Daoy (cell line): ENCODE measurements at regions not wholly inside any gene's neighbourhood (a gene's known extent, or its start where the extent isn't known, plus 50 kb on each side); places are given as distances from the start of the nearest gene placed in this dataset.
A peak's percentile ranks its signal among the peaks of the same experiment; 100 is the strongest.
"Not testable (repeated sequence)": the region's sequence is repeated elsewhere in the genome, so short reads cannot be mapped to it uniquely, and the experiment has no call there.

Source experiments
- DNase-seq: peaks from one replicate; pipeline ENCODE4 v3.0.0-alpha.2; 2015; ENCODE audit warnings: low read depth

DNA sequence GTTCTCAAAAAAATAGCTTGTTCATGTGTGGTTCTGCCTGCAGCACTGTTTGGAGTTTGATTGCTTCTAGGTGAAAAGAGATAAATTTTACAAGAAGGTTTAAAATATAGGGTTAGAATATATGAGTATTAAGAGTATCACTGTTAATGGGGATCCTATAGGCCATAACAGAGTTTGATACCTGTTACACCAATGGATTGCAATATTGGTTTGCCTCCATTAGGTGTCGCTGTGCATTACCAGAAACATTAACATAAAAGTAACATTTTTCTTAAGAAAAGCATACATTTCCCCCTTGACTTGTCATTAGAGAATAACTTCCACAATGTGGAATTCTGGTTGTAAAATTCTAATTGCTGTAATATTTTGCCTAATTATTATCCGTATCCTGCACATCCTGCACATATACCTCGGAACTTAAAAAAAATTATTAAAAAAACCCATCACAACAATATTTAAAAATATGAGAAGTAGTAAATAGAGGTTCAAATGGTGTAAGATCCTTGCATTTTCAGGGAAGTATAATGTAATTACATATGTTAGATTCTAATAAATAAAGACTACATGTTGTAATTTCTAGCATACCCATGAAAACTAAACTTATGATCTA, 63.0 kb downstream of the CYP4A11 start:
- peak; percentile 21 for DNase-seq

DNA sequence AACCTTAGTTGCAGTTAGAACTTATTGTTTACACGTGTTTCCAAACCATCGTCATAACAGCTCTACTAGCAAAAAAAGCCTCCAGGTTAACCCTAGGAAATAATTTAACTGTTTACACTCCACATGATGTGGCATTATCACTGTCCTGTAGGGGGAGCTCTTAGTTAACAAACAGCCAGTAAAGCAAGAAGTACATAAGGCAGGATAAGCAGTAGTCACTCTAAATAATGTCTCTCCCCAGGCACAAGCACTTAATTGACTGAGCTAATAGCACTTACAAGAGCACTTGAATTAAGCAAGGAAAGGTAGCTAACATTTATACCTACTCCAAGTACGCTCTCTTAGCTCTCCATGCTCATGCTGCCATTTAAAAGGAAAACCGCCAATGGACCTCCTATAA, 65.2 kb downstream of the CYP4A11 start:
- DNase-seq: not testable (repeated sequence)
